GM23248 (cell line): ENCODE measurements at regions not wholly inside any gene's neighbourhood (a gene's known extent, or its start where the extent isn't known, plus 50 kb on each side); places are given as distances from the start of the nearest gene placed in this dataset.

ENCODE experiments used
- EZH2 ChIP-seq: fragments of 200-600 bp; sonication (generic); IDR thresholded peaks from 2 replicates; pipeline ENCODE4 v1.6.1; 2018; ENCODE audit warnings: antibody characterized with exemption, mild to moderate bottlenecking; ENCODE audit not compliant: insufficient read depth, poor library complexity, severe bottlenecking
- EZH2phosphoT487 ChIP-seq: fragments of 200-600 bp; sonication (generic); IDR thresholded peaks from 2 replicates; pipeline ENCODE4 v1.6.1; 2018; ENCODE audit warnings: antibody characterized with exemption, moderate library complexity, mild to moderate bottlenecking, low read depth; ENCODE audit not compliant: insufficient read depth

DNA sequence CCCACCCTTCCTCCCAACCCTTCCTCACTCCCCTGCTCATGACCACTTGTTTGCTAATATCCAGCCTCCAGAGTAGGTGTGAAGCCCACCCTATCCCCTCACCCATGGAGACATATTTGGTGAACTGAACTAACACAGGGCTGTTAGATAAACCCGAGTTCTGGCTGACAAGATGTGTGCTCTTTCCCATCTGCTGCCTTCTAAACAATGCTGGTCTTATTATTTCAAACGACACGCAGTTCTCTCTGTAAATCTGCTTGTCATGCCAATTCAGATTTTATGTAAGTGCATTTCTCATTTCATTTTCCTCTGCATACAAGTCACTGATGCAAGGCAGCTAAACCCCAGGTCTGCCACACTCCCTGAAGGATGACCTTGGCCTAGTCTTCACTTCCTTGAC, 343.0 kb upstream of the CDH5 start:
- TF ChIP-seq EZH2 = no peak
- no peak for TF ChIP-seq EZH2phosphoT487
